ENCODE measurements at regions not wholly inside any gene's neighbourhood (a gene's known extent, or its start where the extent isn't known, plus 50 kb on each side); places are given as distances from the start of the nearest gene placed in this dataset.

DNA sequence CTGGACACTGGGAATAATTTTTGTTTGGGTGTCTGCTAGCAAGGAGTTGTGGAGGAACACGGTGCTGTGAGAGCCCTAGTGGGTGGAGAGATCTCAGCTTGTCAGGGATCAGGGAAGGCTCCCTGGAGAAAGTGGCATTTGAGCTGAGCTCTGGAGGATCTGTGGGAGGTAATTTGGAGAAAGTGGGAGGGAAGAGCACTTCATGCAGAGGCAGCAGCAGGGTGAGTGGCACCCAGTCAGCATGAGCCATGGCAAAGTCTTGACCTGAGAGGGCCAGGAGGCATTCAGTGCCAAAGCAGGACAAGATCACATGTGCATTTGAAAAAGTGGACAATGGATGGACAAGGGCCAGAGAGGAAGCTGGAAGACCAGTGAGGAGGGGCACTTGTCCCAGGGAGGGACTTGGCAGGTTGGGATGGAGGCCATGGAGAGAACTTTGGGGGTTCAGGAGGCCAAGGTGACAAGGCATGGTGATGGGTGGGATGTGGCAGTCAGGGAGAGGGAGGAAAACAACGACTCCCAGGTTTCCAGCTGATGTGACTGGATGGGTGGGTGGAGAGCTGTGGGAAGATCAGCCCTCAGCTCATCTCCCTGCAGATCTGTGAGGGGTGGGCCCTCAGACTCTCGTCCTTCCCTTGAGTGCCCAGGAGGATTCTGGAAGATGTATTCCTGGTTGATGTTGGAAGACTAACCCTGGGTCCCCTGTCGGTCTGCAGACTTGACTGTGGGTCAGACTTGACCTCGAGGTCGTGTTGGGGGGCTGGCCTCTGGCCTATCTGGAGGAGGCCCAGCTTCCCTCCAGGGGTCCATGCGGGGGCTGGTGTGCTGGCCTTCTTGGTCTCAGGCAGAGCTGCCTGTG lies 68.9 kb upstream of the PITX1 start:
- TF ChIP-seq POLR2A (IDR thresholded peaks at IDR 0.05) (no peak), CTCF (IDR thresholded peaks at IDR 0.05) (no peak)
